HG02623 (cell line): ENCODE measurements at regions not wholly inside any gene's neighbourhood (a gene's known extent, or its start where the extent isn't known, plus 50 kb on each side); places are given as distances from the start of the nearest gene placed in this dataset.
"Not testable (repeated sequence)": the region's sequence is repeated elsewhere in the genome, so short reads cannot be mapped to it uniquely, and the experiment has no call there.

ENCODE experiments used
- ATAC-seq: cut with Tn5 transposase; IDR thresholded peaks from one replicate; pipeline ENCODE4 v1.9.1; 2021; ENCODE audit warnings: moderate library complexity; ENCODE audit not compliant: unreplicated experiment

DNA sequence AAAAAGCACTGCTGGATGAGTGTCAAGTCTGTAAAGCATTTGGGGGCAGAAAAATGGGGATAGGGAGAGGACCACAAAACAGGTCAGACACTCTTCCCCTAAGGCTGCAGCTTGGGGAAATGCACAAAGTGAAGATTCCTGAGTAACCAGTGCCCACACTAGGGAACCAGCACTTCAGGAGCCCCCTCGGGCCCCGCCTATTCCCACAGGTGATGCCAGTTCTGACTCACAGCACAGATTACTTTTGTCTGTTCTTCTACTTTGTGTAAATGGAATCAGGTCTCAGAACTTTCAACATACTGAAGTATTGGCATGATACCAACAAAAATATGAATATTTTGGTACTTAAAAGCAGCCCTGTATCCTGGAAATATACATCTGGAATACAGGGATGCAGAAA lies 112.5 kb downstream of the ADRA2C start:
- ATAC-seq = no peak

GRCh38 chr4:3879681-3880614 lies 113.8 kb downstream of the ADRA2C start:
- ATAC-seq = no peak

DNA sequence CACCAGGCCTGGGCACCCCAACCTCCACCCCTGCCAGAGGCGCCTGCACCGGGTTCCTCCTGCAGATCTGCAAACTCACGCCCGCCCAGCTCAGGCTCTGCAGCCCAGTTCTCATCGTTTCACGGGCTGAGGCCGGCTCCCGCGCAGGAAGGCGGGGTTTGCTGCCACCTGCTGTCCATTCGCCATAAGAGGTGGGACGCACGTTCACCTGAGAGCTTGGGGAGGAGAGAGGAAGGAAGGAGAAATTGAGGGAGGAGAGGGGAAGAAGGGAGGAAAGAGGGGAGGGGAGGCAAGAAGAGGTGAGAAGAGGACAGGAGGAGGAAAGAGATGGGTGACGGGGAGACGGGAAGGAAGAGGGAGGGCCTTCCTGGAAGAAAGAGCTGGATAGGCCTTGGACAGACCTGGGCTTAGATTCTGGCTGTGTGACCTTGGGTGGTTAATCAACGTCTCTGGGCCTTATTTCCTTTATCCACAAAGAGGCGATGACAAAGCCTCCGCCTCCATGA lies 114.5 kb downstream of the ADRA2C start:
- ATAC-seq = no peak

DNA sequence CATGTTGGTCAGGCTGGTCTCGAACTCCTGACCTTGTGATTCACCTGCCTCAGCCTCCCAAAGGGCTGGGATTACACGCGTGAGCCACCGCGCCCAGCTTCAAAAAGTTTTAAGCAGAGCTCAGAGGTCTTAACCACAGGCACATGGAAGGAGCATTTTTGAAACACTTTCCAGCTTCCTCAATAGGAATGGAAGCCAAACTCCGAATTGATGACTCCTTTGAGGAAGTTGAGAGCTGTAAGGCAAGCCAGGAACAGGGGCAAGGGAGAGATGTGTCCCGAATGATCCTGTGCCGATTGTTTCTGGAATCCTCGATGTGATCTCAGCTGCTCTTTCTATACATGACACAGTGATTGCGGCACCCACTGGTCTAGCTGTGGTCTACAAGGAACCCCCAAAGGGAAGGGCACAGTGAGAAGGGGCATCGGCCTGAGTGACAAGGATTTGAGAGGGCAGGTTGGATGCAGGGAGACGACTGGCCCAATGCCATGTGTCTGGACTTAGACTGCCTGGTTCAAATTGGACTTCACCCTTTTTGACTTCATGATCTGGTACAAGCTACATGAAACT lies 116.2 kb downstream of the ADRA2C start:
- not testable (repeated sequence) for ATAC-seq

DNA sequence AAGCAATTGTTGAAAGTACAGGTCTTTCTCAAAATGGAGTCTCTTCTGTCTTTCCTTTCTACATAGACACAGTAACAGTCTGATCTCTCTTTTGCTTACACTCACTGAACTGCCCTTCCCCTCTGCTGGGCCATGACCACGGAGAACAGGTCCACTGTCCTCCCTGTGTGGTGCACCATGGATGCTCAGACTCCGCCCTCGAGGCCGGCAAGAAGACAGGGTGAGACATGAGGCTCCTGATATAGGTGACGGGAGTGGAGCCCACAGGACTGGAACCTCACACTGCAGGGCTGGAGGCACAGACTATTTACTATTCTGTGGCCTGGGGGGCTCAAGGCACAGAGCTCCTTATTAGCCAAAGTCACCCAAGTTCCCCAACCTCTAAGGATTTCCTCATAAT lies 118.1 kb downstream of the ADRA2C start:
- not testable (repeated sequence) for ATAC-seq

DNA sequence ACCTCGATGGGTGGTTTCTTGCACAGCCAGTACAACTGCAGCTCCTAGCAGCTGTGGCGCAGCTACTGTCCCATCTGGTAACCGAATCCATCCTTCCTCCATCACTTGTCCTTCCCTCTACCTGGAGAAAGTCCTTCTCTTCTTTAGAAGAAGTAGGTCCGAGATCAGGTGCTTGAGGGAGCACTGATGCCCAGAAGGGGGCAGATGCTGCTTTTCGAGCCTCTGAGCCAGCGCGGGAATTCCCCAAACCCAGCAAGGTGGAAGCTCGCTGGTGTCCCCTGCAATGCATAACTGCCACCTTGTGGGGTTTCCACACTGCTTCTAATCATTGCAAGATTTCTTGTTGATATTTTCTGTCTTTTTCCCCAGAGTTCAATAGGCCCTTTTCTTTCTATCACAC lies 127.4 kb downstream of the ADRA2C start:
- not testable (repeated sequence) for ATAC-seq

GRCh38 chr4:3894086-3894959 lies 128.1 kb downstream of the ADRA2C start:
- not testable (repeated sequence) for ATAC-seq

DNA sequence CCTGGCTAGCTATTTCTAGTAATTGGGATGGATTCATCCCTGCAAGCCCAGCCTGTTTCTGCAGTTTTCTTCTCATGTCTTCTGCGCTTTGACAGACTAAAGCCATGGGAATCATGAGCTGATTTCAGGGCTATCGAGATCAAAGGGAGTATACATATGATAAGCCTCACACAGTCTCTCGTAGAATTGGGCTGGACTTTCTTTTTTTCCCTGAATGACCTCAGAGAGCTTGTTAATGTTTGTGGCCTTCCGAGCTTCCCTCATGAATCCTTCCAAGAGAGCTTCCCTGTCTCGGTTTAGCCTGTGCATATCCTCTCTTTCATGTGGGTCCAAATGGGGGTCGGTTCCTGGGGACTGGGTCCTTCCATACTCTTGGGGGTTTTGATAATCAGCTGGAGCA lies 130.3 kb downstream of the ADRA2C start:
- no peak for ATAC-seq

GRCh38 chr4:3896871-3897578 lies 130.8 kb downstream of the ADRA2C start:
- not testable (repeated sequence) for ATAC-seq

GRCh38 chr4:3898098-3898497 lies 131.9 kb downstream of the ADRA2C start:
- no peak for ATAC-seq

DNA sequence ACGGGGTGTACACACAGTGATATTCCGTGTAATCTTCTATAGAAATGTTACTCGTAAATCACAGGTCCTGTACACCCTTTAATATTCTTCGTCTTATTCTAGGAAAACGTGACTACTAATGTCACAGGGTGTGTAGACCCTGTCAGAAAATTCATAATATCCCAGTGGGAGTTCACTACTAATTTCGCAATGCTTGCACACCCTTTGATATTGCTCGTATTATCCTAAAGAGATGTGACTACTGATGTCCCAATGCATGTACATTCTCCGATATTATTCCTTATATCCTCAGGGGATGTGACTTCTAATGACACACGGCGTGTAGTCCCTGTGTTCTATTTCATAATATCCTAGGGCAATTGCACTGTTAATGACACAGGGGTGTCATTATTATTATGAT lies 132.7 kb downstream of the ADRA2C start:
- not testable (repeated sequence) for ATAC-seq

DNA sequence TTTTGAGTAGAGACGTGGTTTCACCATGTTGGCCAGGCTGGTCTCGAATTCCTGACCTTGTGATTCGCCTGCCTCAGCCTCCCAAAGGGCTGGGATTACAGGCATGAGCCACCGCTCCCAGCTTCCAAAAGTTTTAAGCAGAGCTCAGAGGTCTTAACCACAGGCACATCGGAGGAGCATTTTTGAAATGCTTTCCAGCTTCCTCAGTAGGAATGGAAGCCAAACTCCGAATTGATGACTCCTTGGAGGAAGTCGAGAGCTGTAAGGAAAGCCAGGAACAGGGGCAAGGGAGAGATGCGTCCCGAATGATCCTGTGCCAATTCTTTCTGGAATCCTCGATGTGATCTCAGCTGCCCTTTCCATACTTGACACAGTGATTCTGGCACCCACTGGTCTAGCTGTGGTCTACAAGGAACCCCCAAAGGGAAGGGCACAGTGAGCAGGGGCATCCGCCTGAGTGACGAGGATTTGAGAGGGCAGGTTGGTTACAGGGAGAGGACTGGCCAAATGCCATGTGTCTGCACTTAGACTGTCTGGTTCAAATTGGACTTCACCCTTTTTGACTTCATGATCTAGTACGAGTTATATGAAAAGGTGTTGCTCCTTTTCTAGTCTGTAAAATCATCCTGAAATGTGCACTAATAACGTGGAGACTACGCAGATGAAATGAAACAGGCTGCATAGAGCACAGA lies 138.2 kb downstream of the ADRA2C start:
- ATAC-seq = not testable (repeated sequence)

GRCh38 chr4:3909616-3910015 lies 143.4 kb downstream of the ADRA2C start:
- ATAC-seq = not testable (repeated sequence)

DNA sequence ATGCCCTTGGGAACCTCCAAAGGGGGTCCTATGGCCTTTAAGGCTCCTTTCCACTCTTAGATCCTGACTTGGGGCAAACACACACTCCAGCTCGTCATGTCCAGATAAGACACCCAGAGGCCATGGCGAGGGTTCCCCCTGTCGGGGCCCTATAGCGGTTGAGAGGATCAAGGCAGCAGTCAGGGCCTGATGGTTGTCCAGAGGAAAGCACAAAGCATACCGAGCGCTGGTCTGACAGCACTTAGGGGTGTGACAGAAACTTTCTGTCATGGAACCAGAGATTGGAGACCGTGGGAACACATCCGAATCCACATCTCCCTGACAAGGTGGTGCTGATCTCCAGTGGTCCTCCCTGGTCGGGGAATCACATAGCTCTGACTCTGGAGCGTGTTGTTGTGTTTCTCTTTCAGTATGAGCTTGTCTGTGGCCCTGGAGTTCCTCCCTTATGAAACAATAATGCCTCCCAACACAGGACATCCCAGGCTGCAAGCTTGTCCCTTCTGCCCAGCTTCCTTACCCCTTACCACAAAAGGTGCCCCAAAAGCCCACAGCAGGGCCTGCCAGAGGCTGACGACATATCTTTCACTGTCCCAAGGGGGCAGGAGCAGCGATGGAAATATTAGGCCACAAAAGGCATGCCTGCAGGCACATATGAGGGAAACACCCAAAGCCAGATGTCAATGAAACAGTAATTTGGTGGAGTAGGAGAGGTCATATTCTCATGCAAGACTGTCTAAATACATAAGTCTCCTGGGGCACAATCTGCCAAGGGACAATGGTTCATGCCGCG lies 144.2 kb downstream of the ADRA2C start:
- not testable (repeated sequence) for ATAC-seq

DNA sequence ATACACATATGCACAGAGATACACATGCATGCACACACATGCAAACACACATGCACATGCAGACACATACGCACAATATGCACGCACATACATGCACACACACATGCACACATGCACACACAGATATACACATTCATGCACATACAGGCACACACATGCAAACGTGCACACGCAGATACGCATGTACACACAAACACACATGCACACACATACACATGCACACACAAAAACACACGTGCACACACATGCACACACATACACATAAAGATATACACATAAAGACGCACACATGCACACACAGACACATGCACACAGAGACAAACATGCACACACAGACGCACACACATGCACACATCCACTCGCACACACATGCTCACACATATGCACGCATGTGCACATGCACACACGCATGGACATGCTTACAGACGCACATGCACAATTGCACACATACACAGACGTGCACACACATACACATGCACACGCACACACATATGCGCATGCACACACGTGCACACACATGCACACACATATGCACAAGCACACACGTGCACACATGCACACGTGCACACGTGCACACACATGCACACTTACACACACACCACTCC lies 145.2 kb downstream of the ADRA2C start:
- no peak for ATAC-seq

GRCh38 chr4:3914511-3914910 lies 148.3 kb downstream of the ADRA2C start:
- ATAC-seq = not testable (repeated sequence)

GRCh38 chr4:3919509-3919908 lies 153.3 kb downstream of the ADRA2C start:
- ATAC-seq = not testable (repeated sequence)

- not testable (repeated sequence) for ATAC-seq
Observed at GRCh38 chr4:3921902-3922301, 155.7 kb downstream of the ADRA2C start.

- ATAC-seq = not testable (repeated sequence)
Observed at GRCh38 chr4:3925841-3926240, 159.7 kb downstream of the ADRA2C start.
